Activated B cell treated with CpG ODN at 0.5 μM for 24 hours (primary cell): ENCODE measurements at regions not wholly inside any gene's neighbourhood (a gene's known extent, or its start where the extent isn't known, plus 50 kb on each side); places are given as distances from the start of the nearest gene placed in this dataset.
A peak's percentile ranks its signal among the peaks of the same experiment; 100 is the strongest.
"Not testable (repeated sequence)": the region's sequence is repeated elsewhere in the genome, so short reads cannot be mapped to it uniquely, and the experiment has no call there.

Source experiments
- ATAC-seq: fragments of 200-7000 bp; cut with Tn5 transposase; one replicate; pipeline ENCODE4 v1.10.0; 2021; ENCODE audit warnings: low read depth, mild to moderate bottlenecking, moderate library complexity
- CTCF ChIA-PET: fragments of 350-600 bp; sonication (Branson Sonifier 250); formaldehyde crosslinking; loops from one replicate; lab custom pipeline; 2021; ENCODE audit warnings: antibody characterized with exemption; lab: Charles Lee
- POLR2A ChIA-PET: fragments of 350-600 bp; sonication (Branson Sonifier 250); formaldehyde crosslinking; loops from one replicate; lab custom pipeline; 2021; ENCODE audit warnings: antibody characterized with exemption; lab: Charles Lee
- DNase-seq: peaks from one replicate; pipeline ENCODE4 v3.0.0; 2022
- H3K27ac Mint-ChIP-seq: one replicate; pipeline ENCODE4 v1.8.0; 2020; ENCODE audit warnings: mixed read lengths
- H3K27me3 Mint-ChIP-seq: one replicate; pipeline ENCODE4 v1.8.0; 2021; ENCODE audit warnings: mixed read lengths
- H3K36me3 Mint-ChIP-seq: one replicate; pipeline ENCODE4 v1.8.0; 2021; ENCODE audit warnings: low read depth, mixed read lengths
- H3K4me1 Mint-ChIP-seq: one replicate; pipeline ENCODE4 v1.8.0; 2021; ENCODE audit warnings: mixed read lengths
- H3K4me3 Mint-ChIP-seq: one replicate; pipeline ENCODE4 v1.8.0; 2020; ENCODE audit warnings: mild to moderate bottlenecking, mixed read lengths
- H3K9me3 Mint-ChIP-seq: one replicate; pipeline ENCODE4 v1.8.0; 2020; ENCODE audit warnings: mixed read lengths
- CTCF ChIP-seq: fragments of 200-600 bp; IDR thresholded peaks from one replicate; pipeline ENCODE4 v1.8.0; 2022; ENCODE audit warnings: antibody characterized with exemption, mild to moderate bottlenecking
- intact Hi-C: fragments of 100-400 bp; cut with micrococcal nuclease; formaldehyde crosslinking; loops from one replicate; pipeline ENCODE4 v1.15.1; 2024

- DNase-seq, ATAC-seq, POLR2A ChIA-PET: not testable (repeated sequence)
These were observed 53.5 kb upstream of the JADE2 start for GRCh38 chr5:134471858-134472449.

GRCh38 chr5:134468921-134469400, 56.5 kb upstream of the JADE2 start:
- no peaks in the 10 kb centered on the region for H3K27me3 Mint-ChIP-seq
- DNase-seq (no peak), ATAC-seq (no peak)
- H3K9me3 Mint-ChIP-seq = peaks cover 2% of the 10 kb centered on the region
- H3K4me1 Mint-ChIP-seq = peaks cover 30% of the 10 kb centered on the region
- intact Hi-C loops = loop anchor here (5.0 kb wide), 1 partner anchor 33 kb away; no protein-coding TSS in a partner anchor
- peak overlapping the region; percentile 53 for H3K27ac Mint-ChIP-seq
- H3K36me3 Mint-ChIP-seq = no peaks in the 10 kb centered on the region
- TF ChIP-seq CTCF = no peak
- ChIA-PET POLR2A (no interaction called here), CTCF (no interaction called here)
- H3K4me3 Mint-ChIP-seq = no peak overlapping the region

More at GRCh38 chr5:134471858-134472449, 53.5 kb upstream of the JADE2 start:
- intact Hi-C loops, H3K27me3 Mint-ChIP-seq, H3K36me3 Mint-ChIP-seq, H3K9me3 Mint-ChIP-seq, H3K4me3 Mint-ChIP-seq, H3K4me1 Mint-ChIP-seq, CTCF ChIA-PET, H3K27ac Mint-ChIP-seq: not testable (repeated sequence)

- Mint-ChIP-seq H3K27ac (no peak overlapping the region), H3K36me3 (no peaks in the 10 kb centered on the region), H3K4me3 (peak overlapping the region; percentile 46), H3K27me3 (no peaks in the 10 kb centered on the region), H3K9me3 (peaks cover 2% of the 10 kb centered on the region), H3K4me1 (peaks cover 36% of the 10 kb centered on the region)
- TF ChIP-seq CTCF = no peak
- DNase-seq (no peak), ATAC-seq (no peak)
- intact Hi-C loops = loop anchor here (5.0 kb wide), 1 partner anchor 35 kb away; no protein-coding TSS in a partner anchor
- ChIA-PET CTCF (interaction anchor here (1.1 kb wide), 2 partner anchors 96 to 110 kb away, joined by 3 read pairs; partner anchors contain the start of gene UBE2B), POLR2A (interaction anchor here (0.6 to 3.3 kb wide), 6 partner anchors 21 to 241 kb away, joined by 3 to 34 read pairs (median 10); partner anchors contain the start of genes CDKN2AIPNL, JADE2 and PPP2CA)
These were observed 55.5 kb upstream of the CDKN2AIPNL start for GRCh38 chr5:134467231-134467630.

- H3K4me3 Mint-ChIP-seq = peak overlapping the region; percentile 79
- no peaks in the 10 kb centered on the region for H3K9me3 Mint-ChIP-seq
- H3K27ac Mint-ChIP-seq = peak overlapping the region; percentile 66
- H3K4me1 Mint-ChIP-seq = peaks cover 42% of the 10 kb centered on the region
- CTCF ChIA-PET = interaction anchor here (1.1 to 1.5 kb wide), 5 partner anchors 20 to 121 kb away, joined by 3 to 4 read pairs (median 3); partner anchors contain the start of genes CDKN2AIPNL and UBE2B
- no peak for TF ChIP-seq CTCF
- peak; percentile 30 for ATAC-seq
- H3K36me3 Mint-ChIP-seq = no peaks in the 10 kb centered on the region
- intact Hi-C loops = loop anchor here (1.0 to 5.0 kb wide), 2 partner anchors 36 to 55 kb away; partner anchors contain the start of gene CDKN2AIPNL
- no peaks in the 10 kb centered on the region for H3K27me3 Mint-ChIP-seq
- POLR2A ChIA-PET = interaction anchor here (0.8 to 3.3 kb wide), 12 partner anchors 20 to 240 kb away, joined by 3 to 34 read pairs (median 6); partner anchors contain the start of genes CDKN2AIPNL, JADE2, PPP2CA and UBE2B
- DNase-seq = peak; percentile 32
These were observed 54.8 kb upstream of the CDKN2AIPNL start for GRCh38 chr5:134466241-134467069.

GRCh38 chr5:134465816-134466240, 54.1 kb upstream of the CDKN2AIPNL start:
- POLR2A ChIA-PET = interaction anchor here (0.7 to 3.3 kb wide), 14 partner anchors 18 to 322 kb away, joined by 3 to 34 read pairs (median 4); partner anchors contain the start of genes CDKN2AIPNL, JADE2 and UBE2B
- intact Hi-C loops = loop anchor here (1.0 to 5.0 kb wide), 4 partner anchors 19 to 59 kb away; partner anchors contain the start of genes CDKN2AIPNL and JADE2
- H3K4me1 Mint-ChIP-seq = peaks cover 43% of the 10 kb centered on the region
- no peaks in the 10 kb centered on the region for H3K36me3 Mint-ChIP-seq
- no peak for TF ChIP-seq CTCF
- CTCF ChIA-PET = interaction anchor here (1.1 to 1.5 kb wide), 4 partner anchors 19 to 121 kb away, joined by 3 to 4 read pairs (median 4); partner anchors contain the start of genes CDKN2AIPNL and UBE2B
- ATAC-seq = peak; percentile 82
- peak; percentile 68 for DNase-seq
- peak overlapping the region; percentile 79 for H3K4me3 Mint-ChIP-seq
- no peaks in the 10 kb centered on the region for H3K9me3 Mint-ChIP-seq
- no peaks in the 10 kb centered on the region for H3K27me3 Mint-ChIP-seq
- H3K27ac Mint-ChIP-seq = peak overlapping the region; percentile 66
